CD4-positive, alpha-beta memory T cell (primary cell): ENCODE measurements at regions not wholly inside any gene's neighbourhood (a gene's known extent, or its start where the extent isn't known, plus 50 kb on each side); places are given as distances from the start of the nearest gene placed in this dataset.

Experiments
- CTCF ChIA-PET: fragments of 350-600 bp; sonication (Branson Sonifier 250); formaldehyde crosslinking; loops from one replicate; lab custom pipeline; 2021; ENCODE audit warnings: inconsistent platforms; ENCODE audit not compliant: partially characterized antibody; lab: Charles Lee
- POLR2A ChIA-PET: fragments of 350-600 bp; sonication (Branson Sonifier 250); formaldehyde crosslinking; loops from one replicate; lab custom pipeline; 2021; ENCODE audit not compliant: partially characterized antibody; lab: Charles Lee
- DNase-seq, 5 donors: peaks; one replicate each; pipeline versions ENCODE4 v3.0.0 to v3.0.0-alpha.2; 2020 to 2022; ENCODE audit warnings: mixed read lengths in 1 of 5
- H3K27ac ChIP-seq: one replicate; pipeline ENCODE4 v1.7.0; 2013; ENCODE audit warnings: low read depth, low read length
- H3K27me3 ChIP-seq: 2 replicates; pipeline ENCODE4 v1.7.0; 2013; ENCODE audit warnings: mild to moderate bottlenecking, low read length, moderate library complexity; ENCODE audit not compliant: insufficient read depth
- H3K36me3 ChIP-seq: 2 replicates; pipeline ENCODE4 v1.7.0; 2013; ENCODE audit warnings: mild to moderate bottlenecking, low read length, moderate library complexity; ENCODE audit not compliant: insufficient read depth
- H3K4me1 ChIP-seq: 2 replicates; pipeline ENCODE4 v1.7.0; 2013; ENCODE audit warnings: mild to moderate bottlenecking, low read length, moderate library complexity; ENCODE audit not compliant: insufficient read depth
- H3K4me3 ChIP-seq, 2 donors: one replicate each; pipeline ENCODE4 v1.7.0; 2013; ENCODE audit warnings: low read length in 2 of 2, mild to moderate bottlenecking in 1 of 2
- H3K9me3 ChIP-seq, 2 donors: one replicate each; pipeline ENCODE4 v1.7.0; 2013; ENCODE audit warnings: low read length in 2 of 2, control low read depth in 1 of 2; ENCODE audit not compliant: control insufficient read depth in 1 of 2
- H3K27ac Mint-ChIP-seq, 7 donors: one replicate each; pipeline ENCODE4 v1.8.0; 2020 to 2021; ENCODE audit warnings: mixed read lengths in 7 of 7, mild to moderate bottlenecking in 6 of 7, inconsistent platforms in 3 of 7, moderate library complexity in 3 of 7
- H3K27me3 Mint-ChIP-seq, 2 donors: one replicate each; pipeline ENCODE4 v1.8.0; 2020 to 2021; ENCODE audit warnings: mixed read lengths in 2 of 2
- H3K36me3 Mint-ChIP-seq, 2 donors: one replicate each; pipeline ENCODE4 v1.8.0; 2020 to 2021; ENCODE audit warnings: mixed read lengths in 2 of 2, inconsistent platforms in 1 of 2, mild to moderate bottlenecking in 1 of 2
- H3K4me1 Mint-ChIP-seq, 4 donors: one replicate each; pipeline ENCODE4 v1.8.0; 2020 to 2021; ENCODE audit warnings: mixed read lengths in 4 of 4, mild to moderate bottlenecking in 1 of 4
- H3K4me3 Mint-ChIP-seq, 8 donors: one replicate each; pipeline ENCODE4 v1.8.0; 2020 to 2021; ENCODE audit warnings: mixed read lengths in 8 of 8, mild to moderate bottlenecking in 7 of 8, moderate library complexity in 6 of 8, inconsistent platforms in 3 of 8
- H3K9me3 Mint-ChIP-seq, 8 donors: one replicate each; pipeline ENCODE4 v1.8.0; 2020 to 2021; ENCODE audit warnings: mixed read lengths in 8 of 8, mild to moderate bottlenecking in 5 of 8, inconsistent platforms in 3 of 8, moderate library complexity in 1 of 8
- intact Hi-C: fragments of 100-400 bp; cut with micrococcal nuclease; formaldehyde crosslinking; loops from one replicate; pipeline ENCODE4 v1.15.1; 2023

- Histone ChIP-seq H3K27me3 (no peaks in the 10 kb centered on the region), H3K27ac (no peak overlapping the region), H3K4me1 (no peaks in the 10 kb centered on the region), H3K36me3 (no peaks in the 10 kb centered on the region), H3K9me3 (no peaks in the 10 kb centered on the region), H3K4me3 (no peak overlapping the region)
- no peak overlapping the region for H3K27ac Mint-ChIP-seq
- intact Hi-C loops: no loop called here
- peaks cover 8 to 12% of the 10 kb centered on the region in 2 donors for H3K27me3 Mint-ChIP-seq
- H3K9me3 Mint-ChIP-seq: peaks cover 0 to 14% (median 4%) of the 10 kb centered on the region in 8 donors
- H3K4me1 Mint-ChIP-seq: no peaks in the 10 kb centered on the region
- no peak for DNase-seq
- no peak overlapping the region for H3K4me3 Mint-ChIP-seq
- ChIA-PET POLR2A (no interaction called here), CTCF (no interaction called here)
- no peaks in the 10 kb centered on the region for H3K36me3 Mint-ChIP-seq
Measured at GRCh38 chr6:140027219-140027618, 652.8 kb upstream of the CITED2 start.

DNA sequence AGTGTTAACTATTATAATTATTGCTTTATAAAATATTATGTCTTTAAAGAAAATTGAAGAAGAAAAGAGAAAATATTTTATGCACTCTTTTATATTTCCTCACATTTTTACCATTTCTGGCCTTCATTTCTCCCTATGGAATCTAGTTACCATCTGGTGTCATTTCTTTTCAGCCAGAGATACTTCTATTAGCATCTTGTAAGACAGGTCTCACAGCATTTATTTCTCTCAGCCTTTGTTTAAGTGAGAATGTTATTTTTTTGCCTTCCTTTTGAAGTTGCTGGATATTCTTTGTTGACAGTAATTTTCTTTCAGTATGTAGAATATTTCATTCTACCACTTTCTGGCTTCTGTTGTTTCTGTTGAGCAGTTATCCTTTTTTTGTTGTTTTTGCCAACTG, 652.1 kb upstream of the CITED2 start:
- H3K27me3 ChIP-seq: no peaks in the 10 kb centered on the region
- peaks cover 8 to 12% of the 10 kb centered on the region in 2 donors for H3K27me3 Mint-ChIP-seq
- H3K4me1 ChIP-seq: no peaks in the 10 kb centered on the region
- H3K36me3 Mint-ChIP-seq: no peaks in the 10 kb centered on the region
- no peaks in the 10 kb centered on the region for H3K4me1 Mint-ChIP-seq
- peaks cover 0 to 15% (median 4%) of the 10 kb centered on the region in 8 donors for H3K9me3 Mint-ChIP-seq
- H3K4me3 Mint-ChIP-seq: no peak overlapping the region
- H3K4me3 ChIP-seq: no peak overlapping the region
- no peaks in the 10 kb centered on the region for H3K9me3 ChIP-seq
- intact Hi-C loops: no loop called here
- H3K36me3 ChIP-seq: no peaks in the 10 kb centered on the region
- DNase-seq: no peak
- no peak overlapping the region for H3K27ac ChIP-seq
- POLR2A ChIA-PET: no interaction called here
- no peak overlapping the region for H3K27ac Mint-ChIP-seq
- CTCF ChIA-PET: no interaction called here

- Mint-ChIP-seq H3K27ac (no peak overlapping the region), H3K9me3 (peaks cover 3 to 22% (median 9%) of the 10 kb centered on the region in 8 donors), H3K4me1 (no peaks in the 10 kb centered on the region), H3K27me3 (peaks cover 8 to 12% of the 10 kb centered on the region in 2 donors), H3K4me3 (no peak overlapping the region), H3K36me3 (no peaks in the 10 kb centered on the region)
- ChIA-PET POLR2A (no interaction called here), CTCF (no interaction called here)
- Histone ChIP-seq H3K27me3 (no peaks in the 10 kb centered on the region), H3K4me3 (no peak overlapping the region), H3K27ac (no peak overlapping the region), H3K4me1 (no peaks in the 10 kb centered on the region), H3K36me3 (no peaks in the 10 kb centered on the region), H3K9me3 (peaks cover 0 to 3% of the 10 kb centered on the region in 2 donors)
- DNase-seq: no peak
- intact Hi-C loops: no loop called here
Measured at GRCh38 chr6:140025171-140025570, 650.7 kb upstream of the CITED2 start.

DNA sequence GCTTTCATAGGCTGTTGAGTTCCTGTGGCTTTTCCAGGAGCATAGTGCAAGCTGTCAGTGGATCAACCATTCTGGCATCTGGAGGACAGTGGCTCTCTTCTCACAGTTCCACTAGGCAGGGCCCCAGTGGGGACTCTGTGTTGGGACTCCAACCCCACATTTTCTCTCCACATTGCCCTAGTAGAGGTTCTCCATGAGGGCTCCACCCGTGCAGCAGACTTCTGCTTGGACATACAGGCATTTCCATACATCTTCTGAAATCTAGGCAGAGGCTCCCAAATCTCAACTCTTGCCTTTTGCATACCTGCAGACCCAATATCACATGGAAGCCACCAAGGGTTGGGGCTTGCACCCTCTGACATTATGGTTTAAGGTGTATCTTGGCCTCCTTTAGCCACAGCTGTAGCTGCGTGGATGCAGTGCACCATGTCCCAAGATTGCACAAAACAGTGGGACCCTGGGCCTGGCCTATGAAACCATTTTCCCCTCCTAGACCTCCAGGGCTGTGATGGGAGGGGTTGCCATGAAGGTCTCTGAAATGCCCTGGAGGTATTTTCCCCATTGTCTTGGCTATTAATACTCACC, 645.9 kb upstream of the CITED2 start:
- peaks cover 0 to 1% (median 0%) of the 10 kb centered on the region in 4 donors for H3K4me1 Mint-ChIP-seq
- no peak overlapping the region for H3K27ac Mint-ChIP-seq
- peaks cover 1 to 4% of the 10 kb centered on the region in 2 donors for H3K27me3 Mint-ChIP-seq
- peaks cover 0 to 4% of the 10 kb centered on the region in 2 donors for H3K36me3 Mint-ChIP-seq
- H3K4me3 Mint-ChIP-seq: no peak overlapping the region
- H3K9me3 ChIP-seq: peaks cover 0 to 5% of the 10 kb centered on the region in 2 donors
- H3K4me1 ChIP-seq: no peaks in the 10 kb centered on the region
- no peak overlapping the region for H3K27ac ChIP-seq
- H3K9me3 Mint-ChIP-seq: peaks cover 0 to 25% (median 16%) of the 10 kb centered on the region in 8 donors
- POLR2A ChIA-PET: no interaction called here
- no peak overlapping the region for H3K4me3 ChIP-seq
- H3K36me3 ChIP-seq: no peaks in the 10 kb centered on the region
- intact Hi-C loops: no loop called here
- no peak for DNase-seq
- H3K27me3 ChIP-seq: no peaks in the 10 kb centered on the region
- CTCF ChIA-PET: no interaction called here

- Mint-ChIP-seq H3K4me3 (no peak overlapping the region), H3K4me1 (peaks cover 0 to 1% (median 0%) of the 10 kb centered on the region in 4 donors), H3K27me3 (peaks cover 0 to 4% of the 10 kb centered on the region in 2 donors), H3K36me3 (peaks cover 0 to 4% of the 10 kb centered on the region in 2 donors), H3K27ac (no peak overlapping the region), H3K9me3 (peaks cover 2 to 25% (median 16%) of the 10 kb centered on the region in 8 donors)
- DNase-seq: no peak
- H3K27ac ChIP-seq: no peak overlapping the region
- H3K36me3 ChIP-seq: no peaks in the 10 kb centered on the region
- ChIA-PET CTCF (no interaction called here), POLR2A (no interaction called here)
- H3K4me1 ChIP-seq: no peaks in the 10 kb centered on the region
- intact Hi-C loops: no loop called here
- peaks cover 0 to 5% of the 10 kb centered on the region in 2 donors for H3K9me3 ChIP-seq
- H3K4me3 ChIP-seq: no peak overlapping the region
- H3K27me3 ChIP-seq: no peaks in the 10 kb centered on the region
Measured at GRCh38 chr6:140018588-140018987, 644.1 kb upstream of the CITED2 start.

GRCh38 chr6:140017470-140017869, 643.0 kb upstream of the CITED2 start:
- H3K36me3 Mint-ChIP-seq: peaks cover 0 to 4% of the 10 kb centered on the region in 2 donors
- Histone ChIP-seq H3K4me1 (no peaks in the 10 kb centered on the region), H3K36me3 (no peaks in the 10 kb centered on the region), H3K27ac (no peak overlapping the region), H3K27me3 (no peaks in the 10 kb centered on the region), H3K4me3 (no peak overlapping the region), H3K9me3 (peaks cover 0 to 5% of the 10 kb centered on the region in 2 donors)
- CTCF ChIA-PET: interaction anchor here (0.6 kb wide), 1 partner anchor 1943 kb away, joined by 3 read pairs; no protein-coding TSS in a partner anchor
- POLR2A ChIA-PET: no interaction called here
- H3K9me3 Mint-ChIP-seq: peaks cover 2 to 25% (median 16%) of the 10 kb centered on the region in 8 donors
- intact Hi-C loops: no loop called here
- H3K4me3 Mint-ChIP-seq: no peak overlapping the region
- H3K4me1 Mint-ChIP-seq: peaks cover 0 to 1% (median 0%) of the 10 kb centered on the region in 4 donors
- DNase-seq: no peak
- H3K27me3 Mint-ChIP-seq: peaks cover 0 to 4% of the 10 kb centered on the region in 2 donors
- H3K27ac Mint-ChIP-seq: no peak overlapping the region

GRCh38 chr6:140012150-140012549, 637.7 kb upstream of the CITED2 start:
- H3K27ac Mint-ChIP-seq: no peak overlapping the region
- H3K4me1 Mint-ChIP-seq: peaks cover 0 to 1% (median 0%) of the 10 kb centered on the region in 4 donors
- Histone ChIP-seq H3K27ac (no peak overlapping the region), H3K9me3 (no peaks in the 10 kb centered on the region), H3K36me3 (no peaks in the 10 kb centered on the region), H3K27me3 (no peaks in the 10 kb centered on the region), H3K4me1 (no peaks in the 10 kb centered on the region), H3K4me3 (no peak overlapping the region)
- intact Hi-C loops: no loop called here
- DNase-seq: no peak
- no peaks in the 10 kb centered on the region for H3K27me3 Mint-ChIP-seq
- ChIA-PET CTCF (interaction anchor here (1.1 kb wide), 1 partner anchor 19 kb away, joined by 6 read pairs; no protein-coding TSS in a partner anchor), POLR2A (no interaction called here)
- H3K36me3 Mint-ChIP-seq: no peaks in the 10 kb centered on the region
- H3K4me3 Mint-ChIP-seq: no peak overlapping the region
- H3K9me3 Mint-ChIP-seq: peaks cover 0 to 2% (median 0%) of the 10 kb centered on the region in 8 donors
